ENCODE measurements at regions not wholly inside any gene's neighbourhood (a gene's known extent, or its start where the extent isn't known, plus 50 kb on each side); places are given as distances from the start of the nearest gene placed in this dataset.
"Not testable (repeated sequence)": the region's sequence is repeated elsewhere in the genome, so short reads cannot be mapped to it uniquely, and the experiment has no call there.

DNA sequence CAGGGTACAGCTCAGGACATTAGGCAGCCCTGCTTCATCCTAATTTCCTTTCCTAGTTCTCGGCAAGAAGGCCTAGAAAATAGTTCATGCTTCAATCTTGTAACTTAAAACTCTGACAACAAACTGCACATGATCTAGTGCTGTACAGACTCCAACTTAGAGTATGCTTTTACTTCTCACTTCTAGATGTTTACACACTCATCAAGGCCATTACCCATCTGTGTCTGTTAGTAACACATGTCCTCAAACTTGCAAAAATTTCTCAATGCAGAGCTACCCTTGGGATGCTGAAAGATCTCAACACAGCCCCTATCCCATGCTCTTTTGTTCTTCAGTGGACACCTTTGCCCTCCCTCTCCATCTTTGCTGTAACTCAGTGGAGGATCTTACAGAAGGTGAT is 252.0 kb downstream of the OSR1 start:
- peaks cover 4% of the 10 kb centered on the region for H3K9me3 Mint-ChIP-seq
- ATAC-seq (ENCODE audit: low read depth), result no peak

DNA sequence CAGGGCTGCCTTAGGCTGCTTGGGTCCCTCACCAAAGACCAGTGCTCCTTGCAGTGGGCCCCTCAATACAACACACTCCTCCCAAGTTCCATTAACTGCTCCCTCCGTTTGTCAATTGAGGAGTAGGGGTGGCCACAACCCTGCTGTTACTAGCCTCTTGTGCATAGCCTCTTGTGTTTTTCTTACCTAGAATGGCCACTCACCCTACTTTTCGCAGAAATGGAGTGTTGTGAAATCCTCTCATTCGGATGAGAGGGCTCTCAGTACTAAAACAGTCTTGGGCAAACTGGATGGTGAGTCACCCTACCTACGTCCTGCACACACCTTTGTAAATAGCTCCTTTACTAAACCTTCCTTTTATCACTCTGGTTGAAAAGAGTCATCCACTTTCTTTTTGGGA is 253.9 kb downstream of the OSR1 start:
- Mint-ChIP-seq H3K27me3 (no peaks in the 10 kb centered on the region), H3K4me1 (no peaks in the 10 kb centered on the region), H3K4me3 (no peak overlapping the region), H3K9me3 (peaks cover 1% of the 10 kb centered on the region), H3K36me3 (no peaks in the 10 kb centered on the region), H3K27ac (no peak overlapping the region)
- DNase-seq (no peak), ATAC-seq (ENCODE audit: low read depth) (no peak)
- POLR2A ChIA-PET, result no interaction called here

More for the DNA sequence above, 252.0 kb downstream of the OSR1 start:
- H3K27ac Mint-ChIP-seq, result no peak overlapping the region
- H3K36me3 Mint-ChIP-seq, result no peaks in the 10 kb centered on the region
- DNase-seq, result no peak
- POLR2A ChIA-PET, result no interaction called here
- no peaks in the 10 kb centered on the region for H3K4me1 Mint-ChIP-seq
- no peaks in the 10 kb centered on the region for H3K27me3 Mint-ChIP-seq
- no peak overlapping the region for H3K4me3 Mint-ChIP-seq

DNA sequence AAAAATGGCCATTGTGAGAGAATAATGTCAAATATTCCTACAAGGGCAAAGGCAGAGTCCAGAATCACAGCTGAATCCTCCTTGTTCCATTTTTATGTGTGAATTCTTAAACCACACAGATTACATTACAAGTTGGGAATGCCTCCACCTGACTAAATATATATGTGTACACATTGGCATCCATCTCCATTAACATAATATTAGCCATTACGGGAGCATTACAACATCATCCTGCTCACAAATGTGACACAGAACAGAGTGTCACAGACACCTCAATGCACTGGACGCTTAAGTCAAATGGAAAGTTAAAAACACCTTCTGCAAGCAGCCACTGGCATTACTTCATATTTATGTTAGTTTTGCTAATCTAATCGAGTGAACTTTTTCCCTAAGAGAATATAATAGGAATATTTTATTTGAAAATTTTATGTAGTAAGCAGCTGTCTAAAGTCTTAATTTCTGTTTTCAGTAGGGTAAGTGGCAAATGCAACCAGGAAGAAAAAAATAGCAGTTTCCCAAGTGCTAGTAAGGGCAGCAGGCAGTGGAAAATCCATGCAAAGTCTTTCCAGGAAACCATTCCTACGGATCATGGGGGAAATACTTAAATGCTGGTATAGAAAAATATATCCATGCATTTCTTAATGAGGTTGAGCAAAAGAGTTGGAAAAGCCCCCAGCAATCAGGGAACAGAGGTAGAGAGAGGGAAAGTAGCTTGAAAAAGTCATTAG is 255.6 kb downstream of the OSR1 start:
- Mint-ChIP-seq H3K27ac (no peak overlapping the region), H3K9me3 (peaks cover 1% of the 10 kb centered on the region), H3K4me1 (no peaks in the 10 kb centered on the region), H3K4me3 (no peak overlapping the region), H3K36me3 (no peaks in the 10 kb centered on the region), H3K27me3 (no peaks in the 10 kb centered on the region)
- POLR2A ChIA-PET, result no interaction called here
- ATAC-seq (ENCODE audit: low read depth), result no peak
- no peak for DNase-seq

DNA sequence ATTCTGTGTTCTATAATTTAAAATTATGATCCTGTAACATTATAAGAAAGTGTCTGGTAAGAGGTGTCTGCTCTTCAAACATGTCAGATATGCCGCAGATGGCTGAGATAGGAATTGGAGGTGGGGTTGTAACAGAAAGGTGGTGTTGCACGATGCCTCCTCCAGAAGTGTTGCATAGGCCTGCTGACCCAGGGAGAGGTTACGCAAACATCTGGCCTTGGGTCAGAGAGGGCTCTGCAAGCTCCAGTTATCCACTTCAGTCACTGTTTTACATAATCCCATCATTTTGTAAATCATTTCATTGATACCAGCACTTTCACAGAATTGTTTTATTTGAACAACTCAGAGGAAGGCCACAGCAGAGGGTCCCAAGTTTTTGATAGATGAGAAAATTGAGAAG is 256.5 kb downstream of the OSR1 start:
- POLR2A ChIA-PET, result no interaction called here
- Mint-ChIP-seq H3K27ac (no peak overlapping the region), H3K36me3 (no peaks in the 10 kb centered on the region), H3K27me3 (no peaks in the 10 kb centered on the region), H3K4me1 (no peaks in the 10 kb centered on the region), H3K4me3 (no peak overlapping the region), H3K9me3 (peaks cover 1% of the 10 kb centered on the region)
- no peak for DNase-seq
- ATAC-seq (ENCODE audit: low read depth), result no peak

DNA sequence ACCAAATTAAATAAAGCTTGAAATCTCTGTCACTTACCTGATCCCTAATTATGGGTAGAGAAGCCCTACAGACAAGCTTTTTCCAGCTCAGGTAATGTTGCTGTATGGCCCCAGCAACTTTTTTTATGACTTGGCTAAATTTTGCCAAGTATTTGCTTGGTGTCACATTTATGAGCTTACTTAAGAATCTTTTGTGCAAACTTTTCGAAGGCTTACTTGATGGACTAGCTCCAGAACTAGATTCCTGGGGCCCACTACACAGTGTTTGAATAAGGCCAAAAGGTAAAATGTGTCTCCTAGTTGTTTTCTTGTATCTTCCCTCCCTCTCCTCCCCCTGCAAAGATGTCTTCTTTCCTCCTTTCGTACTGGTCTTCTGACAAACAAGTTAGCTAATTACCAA is 257.9 kb downstream of the OSR1 start:
- DNase-seq, result no peak
- no peak for ATAC-seq (ENCODE audit: low read depth)
- Mint-ChIP-seq H3K4me1 (no peaks in the 10 kb centered on the region), H3K27me3 (no peaks in the 10 kb centered on the region), H3K36me3 (no peaks in the 10 kb centered on the region), H3K27ac (no peak overlapping the region), H3K4me3 (no peak overlapping the region), H3K9me3 (no peaks in the 10 kb centered on the region)
- POLR2A ChIA-PET, result no interaction called here

DNA sequence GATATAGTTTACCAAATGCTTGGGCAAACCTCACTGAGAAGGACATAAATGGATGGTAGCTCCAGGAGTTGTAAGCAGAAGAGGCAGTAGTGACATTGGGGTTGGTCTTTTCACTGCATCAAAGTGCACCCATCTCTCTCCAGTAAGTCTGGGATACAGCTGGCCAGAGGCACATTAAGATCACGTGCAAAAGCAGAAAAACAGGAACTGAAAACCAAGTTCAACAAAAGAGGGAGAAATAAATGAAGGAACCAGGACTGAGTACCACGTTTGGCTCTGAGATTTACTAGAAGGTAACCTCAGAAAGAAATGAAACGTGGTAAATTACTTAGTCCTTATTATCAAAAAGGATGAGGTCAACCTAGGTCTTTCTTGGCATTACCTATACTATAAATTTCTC is 259.2 kb downstream of the OSR1 start:
- DNase-seq (no peak), ATAC-seq (ENCODE audit: low read depth) (no peak)
- POLR2A ChIA-PET, result no interaction called here
- peak overlapping the region; percentile 43 for H3K27ac Mint-ChIP-seq
- no peaks in the 10 kb centered on the region for H3K4me1 Mint-ChIP-seq
- no peaks in the 10 kb centered on the region for H3K27me3 Mint-ChIP-seq
- H3K9me3 Mint-ChIP-seq, result peaks cover 3% of the 10 kb centered on the region
- H3K36me3 Mint-ChIP-seq, result no peaks in the 10 kb centered on the region
- H3K4me3 Mint-ChIP-seq, result no peak overlapping the region

GRCh38 chr2:19098467-19099160 is 259.8 kb downstream of the OSR1 start:
- no peak overlapping the region for H3K27ac Mint-ChIP-seq
- H3K4me1 Mint-ChIP-seq, result no peaks in the 10 kb centered on the region
- no peaks in the 10 kb centered on the region for H3K36me3 Mint-ChIP-seq
- POLR2A ChIA-PET, result no interaction called here
- ATAC-seq (ENCODE audit: low read depth), result no peak
- no peak for DNase-seq
- no peaks in the 10 kb centered on the region for H3K27me3 Mint-ChIP-seq
- H3K9me3 Mint-ChIP-seq, result peaks cover 3% of the 10 kb centered on the region
- H3K4me3 Mint-ChIP-seq, result no peak overlapping the region

- H3K4me3 Mint-ChIP-seq; H3K27ac Mint-ChIP-seq; H3K4me1 Mint-ChIP-seq; H3K9me3 Mint-ChIP-seq; ATAC-seq (ENCODE audit: low read depth); DNase-seq; POLR2A ChIA-PET; H3K36me3 Mint-ChIP-seq; H3K27me3 Mint-ChIP-seq: not testable (repeated sequence)
Observed at GRCh38 chr2:19089476-19089875, 268.9 kb downstream of the OSR1 start.

GRCh38 chr2:19086231-19086651 is 272.2 kb downstream of the OSR1 start:
- Mint-ChIP-seq H3K4me3 (no peak overlapping the region), H3K27me3 (no peaks in the 10 kb centered on the region), H3K27ac (no peak overlapping the region), H3K9me3 (peaks cover 6% of the 10 kb centered on the region), H3K4me1 (no peaks in the 10 kb centered on the region), H3K36me3 (no peaks in the 10 kb centered on the region)
- no peak for ATAC-seq (ENCODE audit: low read depth)
- POLR2A ChIA-PET, result no interaction called here
- DNase-seq, result no peak

DNA sequence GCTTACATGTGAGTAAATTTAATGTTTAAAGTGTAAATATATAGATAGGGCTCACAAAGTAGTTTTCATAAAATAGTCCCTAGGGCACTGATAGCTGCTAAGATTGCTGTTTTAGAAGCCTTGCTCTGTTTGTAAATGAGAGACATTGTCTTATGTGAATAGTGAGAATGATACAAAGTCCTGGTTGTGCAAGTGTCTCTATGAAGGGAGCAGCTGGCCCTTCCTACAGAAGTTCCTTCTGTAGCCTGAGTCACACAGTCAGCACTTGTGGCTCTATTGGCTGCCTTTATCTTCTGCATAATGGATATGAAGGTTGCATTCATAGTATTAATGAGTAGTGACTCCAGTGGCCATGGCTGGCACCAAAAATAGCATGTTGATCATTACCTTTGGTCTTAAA is 279.7 kb downstream of the OSR1 start:
- POLR2A ChIA-PET, result no interaction called here
- no peak overlapping the region for H3K27ac Mint-ChIP-seq
- ATAC-seq (ENCODE audit: low read depth), result no peak
- H3K4me3 Mint-ChIP-seq, result no peak overlapping the region
- peaks cover 6% of the 10 kb centered on the region for H3K9me3 Mint-ChIP-seq
- no peaks in the 10 kb centered on the region for H3K27me3 Mint-ChIP-seq
- no peaks in the 10 kb centered on the region for H3K4me1 Mint-ChIP-seq
- H3K36me3 Mint-ChIP-seq, result no peaks in the 10 kb centered on the region
- DNase-seq, result no peak

DNA sequence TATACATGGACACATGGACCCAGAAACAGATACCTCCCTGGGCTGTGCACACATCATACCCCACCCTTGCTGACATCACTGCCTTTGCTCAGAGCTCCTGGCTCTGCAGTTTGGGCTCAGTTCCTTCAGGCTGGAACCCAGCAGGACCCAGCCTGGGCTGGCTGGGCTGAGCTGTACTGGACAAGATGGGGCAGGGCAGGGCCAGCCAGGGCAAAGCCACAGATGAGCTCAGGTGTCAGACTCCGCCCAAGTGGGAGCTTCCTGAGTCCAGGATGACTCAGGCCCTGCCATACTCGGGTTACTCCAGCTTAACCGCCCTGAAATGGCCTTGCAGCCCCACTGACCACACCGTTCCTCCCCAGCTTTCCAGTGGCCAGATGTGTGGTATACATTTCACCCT is 284.9 kb downstream of the OSR1 start:
- ATAC-seq (ENCODE audit: low read depth) (no peak), DNase-seq (no peak)
- H3K27ac Mint-ChIP-seq, result no peak overlapping the region
- no peak overlapping the region for H3K4me3 Mint-ChIP-seq
- POLR2A ChIA-PET, result no interaction called here
- H3K4me1 Mint-ChIP-seq, result no peaks in the 10 kb centered on the region
- no peaks in the 10 kb centered on the region for H3K27me3 Mint-ChIP-seq
- H3K36me3 Mint-ChIP-seq, result no peaks in the 10 kb centered on the region
- peaks cover 2% of the 10 kb centered on the region for H3K9me3 Mint-ChIP-seq

GRCh38 chr2:19072161-19072560 is 286.3 kb downstream of the OSR1 start:
- no peak for ATAC-seq (ENCODE audit: low read depth)
- peaks cover 2% of the 10 kb centered on the region for H3K9me3 Mint-ChIP-seq
- no peak overlapping the region for H3K4me3 Mint-ChIP-seq
- no peaks in the 10 kb centered on the region for H3K36me3 Mint-ChIP-seq
- no peaks in the 10 kb centered on the region for H3K27me3 Mint-ChIP-seq
- no peaks in the 10 kb centered on the region for H3K4me1 Mint-ChIP-seq
- H3K27ac Mint-ChIP-seq, result no peak overlapping the region
- DNase-seq, result no peak
- POLR2A ChIA-PET, result no interaction called here

- Mint-ChIP-seq H3K27me3 (no peaks in the 10 kb centered on the region), H3K9me3 (no peaks in the 10 kb centered on the region), H3K4me3 (no peak overlapping the region), H3K4me1 (no peaks in the 10 kb centered on the region), H3K36me3 (no peaks in the 10 kb centered on the region), H3K27ac (no peak overlapping the region)
- POLR2A ChIA-PET, result no interaction called here
- ATAC-seq (ENCODE audit: low read depth) (no peak), DNase-seq (no peak)
Observed at GRCh38 chr2:19070886-19071285, 287.5 kb downstream of the OSR1 start.

GRCh38 chr2:19068206-19068605 is 290.2 kb downstream of the OSR1 start:
- Mint-ChIP-seq H3K36me3 (no peaks in the 10 kb centered on the region), H3K27me3 (no peaks in the 10 kb centered on the region), H3K27ac (no peak overlapping the region), H3K4me1 (no peaks in the 10 kb centered on the region), H3K4me3 (no peak overlapping the region), H3K9me3 (no peaks in the 10 kb centered on the region)
- POLR2A ChIA-PET, result no interaction called here
- ATAC-seq (ENCODE audit: low read depth) (no peak), DNase-seq (no peak)

Data from activated naive CD8-positive, alpha-beta T cell treated with anti-CD3 and anti-CD28 coated beads, Interleukin-2, amount 10 ng/mL, durations not matched to agents 7 days and 5 days (primary cell).